ENCODE measurements at regions not wholly inside any gene's neighbourhood (a gene's known extent, or its start where the extent isn't known, plus 50 kb on each side); places are given as distances from the start of the nearest gene placed in this dataset.

DNA sequence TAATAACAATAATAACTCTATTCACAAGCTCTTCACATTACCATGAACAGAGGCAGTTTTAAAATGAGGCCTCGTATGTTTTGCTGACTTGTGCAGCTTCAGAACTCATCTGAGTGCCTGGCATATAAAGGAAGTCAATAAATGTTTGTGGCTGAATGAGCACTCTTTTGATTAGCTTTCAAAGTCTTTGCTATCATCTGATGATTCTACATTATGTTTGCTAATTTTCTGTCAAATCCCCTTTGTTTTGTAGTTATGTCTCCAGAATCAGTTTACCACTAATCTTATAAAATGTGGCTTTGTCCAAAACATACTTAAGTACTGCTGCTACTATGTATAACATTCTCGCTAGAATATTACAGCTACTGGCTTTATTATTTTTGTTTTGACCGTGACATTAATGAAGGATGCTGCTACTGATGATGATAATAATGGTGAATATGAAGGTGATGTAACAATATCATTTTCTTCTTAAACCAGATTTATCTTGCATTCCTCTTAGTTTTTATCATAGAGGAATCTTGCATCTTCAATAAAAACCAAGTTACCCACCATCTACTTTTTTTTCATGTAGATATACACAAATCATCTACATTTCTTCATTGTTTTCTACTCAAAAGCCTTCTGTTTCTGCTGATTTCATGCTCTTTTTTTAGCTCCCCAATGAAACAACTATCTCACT lies 384.5 kb downstream of the NAF1 start (continued):
- TF ChIP-seq, protein P1, sequence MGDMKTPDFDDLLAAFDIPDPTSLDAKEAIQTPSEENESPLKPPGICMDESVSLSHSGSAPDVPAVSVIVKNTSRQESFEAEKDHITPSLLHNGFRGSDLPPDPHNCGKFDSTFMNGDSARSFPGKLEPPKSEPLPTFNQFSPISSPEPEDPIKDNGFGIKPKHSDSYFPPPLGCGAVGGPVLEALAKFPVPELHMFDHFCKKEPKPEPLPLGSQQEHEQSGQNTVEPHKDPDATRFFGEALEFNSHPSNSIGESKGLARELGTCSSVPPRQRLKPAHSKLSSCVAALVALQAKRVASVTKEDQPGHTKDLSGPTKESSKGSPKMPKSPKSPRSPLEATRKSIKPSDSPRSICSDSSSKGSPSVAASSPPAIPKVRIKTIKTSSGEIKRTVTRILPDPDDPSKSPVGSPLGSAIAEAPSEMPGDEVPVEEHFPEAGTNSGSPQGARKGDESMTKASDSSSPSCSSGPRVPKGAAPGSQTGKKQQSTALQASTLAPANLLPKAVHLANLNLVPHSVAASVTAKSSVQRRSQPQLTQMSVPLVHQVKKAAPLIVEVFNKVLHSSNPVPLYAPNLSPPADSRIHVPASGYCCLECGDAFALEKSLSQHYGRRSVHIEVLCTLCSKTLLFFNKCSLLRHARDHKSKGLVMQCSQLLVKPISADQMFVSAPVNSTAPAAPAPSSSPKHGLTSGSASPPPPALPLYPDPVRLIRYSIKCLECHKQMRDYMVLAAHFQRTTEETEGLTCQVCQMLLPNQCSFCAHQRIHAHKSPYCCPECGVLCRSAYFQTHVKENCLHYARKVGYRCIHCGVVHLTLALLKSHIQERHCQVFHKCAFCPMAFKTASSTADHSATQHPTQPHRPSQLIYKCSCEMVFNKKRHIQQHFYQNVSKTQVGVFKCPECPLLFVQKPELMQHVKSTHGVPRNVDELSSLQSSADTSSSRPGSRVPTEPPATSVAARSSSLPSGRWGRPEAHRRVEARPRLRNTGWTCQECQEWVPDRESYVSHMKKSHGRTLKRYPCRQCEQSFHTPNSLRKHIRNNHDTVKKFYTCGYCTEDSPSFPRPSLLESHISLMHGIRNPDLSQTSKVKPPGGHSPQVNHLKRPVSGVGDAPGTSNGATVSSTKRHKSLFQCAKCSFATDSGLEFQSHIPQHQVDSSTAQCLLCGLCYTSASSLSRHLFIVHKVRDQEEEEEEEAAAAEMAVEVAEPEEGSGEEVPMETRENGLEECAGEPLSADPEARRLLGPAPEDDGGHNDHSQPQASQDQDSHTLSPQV (IDR thresholded peaks at IDR 0.05), result no peak

DNA sequence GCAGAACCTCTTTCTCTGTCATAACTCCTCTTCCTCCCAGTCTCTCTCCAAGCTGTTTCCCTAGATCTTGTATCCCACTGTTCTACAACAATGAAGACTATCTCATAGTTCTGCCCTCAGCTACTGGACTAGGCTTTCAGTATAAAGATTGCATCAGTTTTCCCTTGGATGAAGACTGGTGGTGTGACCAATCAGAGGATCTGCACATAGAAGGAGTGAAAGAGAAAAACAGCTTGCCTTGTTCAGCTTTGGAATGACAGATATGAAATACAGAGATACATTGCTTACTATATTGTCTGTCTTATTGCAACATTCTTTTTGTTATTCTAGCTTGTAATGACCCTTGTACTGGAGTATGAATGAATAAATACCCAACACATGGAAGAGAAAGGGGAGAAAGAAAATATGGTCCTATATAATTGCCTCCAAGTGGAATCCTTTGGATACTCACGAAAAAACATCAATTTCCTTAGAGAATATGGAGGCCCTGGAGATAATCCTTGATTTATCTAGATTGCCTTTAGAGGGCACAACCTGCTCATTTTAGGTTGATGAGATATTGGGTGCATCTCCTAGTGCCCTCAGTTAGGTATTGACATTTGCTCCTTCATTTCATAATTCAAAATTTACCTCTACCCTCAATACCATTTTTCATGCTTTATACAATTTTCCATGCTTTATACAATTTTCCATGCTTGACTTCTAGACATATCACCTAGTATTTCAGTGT lies 395.8 kb downstream of the NAF1 start:
- no TSS peak for BruUV-seq (replicated peaks)
- WGBS (ENCODE audit: insufficient coverage, insufficient replicate concordance, low lambda C conversion rate, missing lambda C conversion rate), result 0% methylated on average over 1 of the region's 1 CpG
- H3K4me2 ChIP-seq (ENCODE audit: control insufficient read depth, insufficient read depth), result no peak overlapping the region
- H3K27ac ChIP-seq (ENCODE audit: control insufficient read depth, insufficient read depth), result no peak overlapping the region
- no peaks in the 10 kb centered on the region for H4K20me1 ChIP-seq (ENCODE audit: control insufficient read depth, insufficient read depth)
- POLR2A ChIA-PET, result no interaction called here
- H3K4me3 ChIP-seq, result no peak overlapping the region
- ATAC-seq (no peak), DNase-seq (ENCODE audit: low read depth, low spot score) (no peak), FAIRE-seq (no peak)
- no peaks in the 10 kb centered on the region for H3K36me3 ChIP-seq (ENCODE audit: control insufficient read depth in 2 of 2, insufficient read depth in 2 of 2, low read length in 1 of 2)
- no peaks in the 10 kb centered on the region for H3K79me2 ChIP-seq (ENCODE audit: control insufficient read depth, insufficient read depth, low read length)
- intact Hi-C loops (cut with micrococcal nuclease; ENCODE audit: unreplicated experiment), result loop anchor here (2.0 kb wide), 1 partner anchor 266 kb away; no protein-coding TSS in a partner anchor
- RAD21 ChIA-PET (ENCODE audit: unreplicated experiment), result interaction anchor here (0.6 to 1.4 kb wide), 2 partner anchors 21 to 273 kb away, joined by 3 read pairs; no protein-coding TSS in a partner anchor
- in situ Hi-C loops (cut with MboI), result no loop called here
- H2AFZ ChIP-seq (ENCODE audit: control insufficient read depth, low read depth, low read length), result no peak overlapping the region
- H3K27me3 ChIP-seq (replicated peaks in 1 of 2; ENCODE audit: control insufficient read depth in 2 of 2, insufficient read depth in 2 of 2, low read length in 1 of 2), result no peaks in the 10 kb centered on the region
- TF ChIP-seq RAD21 (IDR thresholded peaks at IDR 0.05; ENCODE audit: insufficient read depth, low read depth, low read length) (peak; percentile 31), FOS (IDR thresholded peaks at IDR 0.05; ENCODE audit: borderline replicate concordance, extremely low read depth, insufficient read length) (no peak)
- TF ChIP-seq, protein P2, sequence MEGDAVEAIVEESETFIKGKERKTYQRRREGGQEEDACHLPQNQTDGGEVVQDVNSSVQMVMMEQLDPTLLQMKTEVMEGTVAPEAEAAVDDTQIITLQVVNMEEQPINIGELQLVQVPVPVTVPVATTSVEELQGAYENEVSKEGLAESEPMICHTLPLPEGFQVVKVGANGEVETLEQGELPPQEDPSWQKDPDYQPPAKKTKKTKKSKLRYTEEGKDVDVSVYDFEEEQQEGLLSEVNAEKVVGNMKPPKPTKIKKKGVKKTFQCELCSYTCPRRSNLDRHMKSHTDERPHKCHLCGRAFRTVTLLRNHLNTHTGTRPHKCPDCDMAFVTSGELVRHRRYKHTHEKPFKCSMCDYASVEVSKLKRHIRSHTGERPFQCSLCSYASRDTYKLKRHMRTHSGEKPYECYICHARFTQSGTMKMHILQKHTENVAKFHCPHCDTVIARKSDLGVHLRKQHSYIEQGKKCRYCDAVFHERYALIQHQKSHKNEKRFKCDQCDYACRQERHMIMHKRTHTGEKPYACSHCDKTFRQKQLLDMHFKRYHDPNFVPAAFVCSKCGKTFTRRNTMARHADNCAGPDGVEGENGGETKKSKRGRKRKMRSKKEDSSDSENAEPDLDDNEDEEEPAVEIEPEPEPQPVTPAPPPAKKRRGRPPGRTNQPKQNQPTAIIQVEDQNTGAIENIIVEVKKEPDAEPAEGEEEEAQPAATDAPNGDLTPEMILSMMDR (IDR thresholded peaks at IDR 0.05 in 2 of 3, conservative IDR thresholded peaks at IDR 0.05 in 1 of 3; ENCODE audit: control insufficient read depth in 2 of 3, extremely low read depth in 1 of 3, insufficient read depth in 1 of 3, low read depth in 3 of 3, low read length in 3 of 3), result peak in 2 of 3 experiments; percentile 4 to 19; a peak in 1 of 6 replicates
- H3K9ac ChIP-seq (ENCODE audit: control insufficient read depth, insufficient read depth, low read length), result no peak overlapping the region
- SMC1A ChIA-PET (ENCODE audit: uncharacterized antibody, unreplicated experiment), result no interaction called here
- no peaks in the 10 kb centered on the region for H3K4me1 ChIP-seq (ENCODE audit: control insufficient read depth, insufficient read depth, low read length)
- CTCF ChIA-PET, result interaction anchor here (0.7 kb wide), 2 partner anchors 261 to 274 kb away, joined by 3 read pairs; no protein-coding TSS in a partner anchor
- no peaks in the 10 kb centered on the region for H3K9me3 ChIP-seq (replicated peaks; ENCODE audit: control insufficient read depth, insufficient read depth, low read length)

All from GM12878 (cell line).